H1 (cell line): ENCODE measurements at regions not wholly inside any gene's neighbourhood (a gene's known extent, or its start where the extent isn't known, plus 50 kb on each side); places are given as distances from the start of the nearest gene placed in this dataset.

Experiments used
- CTCF ChIA-PET: fragments of 300-600 bp; sonication (Branson Sonifier 250); formaldehyde crosslinking; loops from one replicate; lab custom pipeline; 2021; ENCODE audit not compliant: partially characterized antibody; lab: Charles Lee
- POLR2A ChIA-PET: fragments of 300-600 bp; sonication (Branson Sonifier 250); formaldehyde crosslinking; loops from one replicate; lab custom pipeline; 2021; ENCODE audit warnings: inconsistent platforms; ENCODE audit not compliant: partially characterized antibody; lab: Charles Lee
- DNase-seq, 2 experiments: peaks; one replicate each; pipeline versions ENCODE4 v3.0.0 to v3.0.0-alpha.2; 2010 to 2022; ENCODE audit warnings: low spot score in 2 of 2, low read depth in 1 of 2, mixed read lengths in 1 of 2
- FAIRE-seq: peaks from 2 replicates; lab custom pipeline; 2011; peaks lifted over from hg19 to GRCh38; lab: Jason Lieb, UNC
- H2AFZ ChIP-seq: 2 replicates; pipeline ENCODE4 v1.8.1; 2012; ENCODE audit warnings: low read length, inconsistent platforms
- H2AK5ac ChIP-seq: 2 replicates; pipeline ENCODE4 v1.6.1; 2013; ENCODE audit warnings: low read depth, low read length
- H2BK120ac ChIP-seq: replicated peaks from 2 replicates; pipeline ENCODE3; 2013; ENCODE audit warnings: low read depth, low read length, inconsistent platforms
- H2BK12ac ChIP-seq: 2 replicates; pipeline ENCODE4 v1.6.1; 2013; ENCODE audit warnings: low read depth, low read length
- H2BK15ac ChIP-seq: 2 replicates; pipeline ENCODE4 v1.6.1; 2013; ENCODE audit warnings: low read length
- H2BK20ac ChIP-seq: 2 replicates; pipeline ENCODE4 v1.6.1; 2013; ENCODE audit warnings: low read length
- H2BK5ac ChIP-seq: 2 replicates; pipeline ENCODE4 v1.6.1; 2013; ENCODE audit warnings: low read depth, low read length
- H3K14ac ChIP-seq: 2 replicates; pipeline ENCODE4 v1.6.1; 2013; ENCODE audit warnings: inconsistent platforms; ENCODE audit not compliant: insufficient read length
- H3K18ac ChIP-seq: 2 replicates; pipeline ENCODE4 v1.6.1; 2013; ENCODE audit warnings: low read length; ENCODE audit errors: extremely low read depth
- H3K23ac ChIP-seq: 2 replicates; pipeline ENCODE4 v1.6.1; 2013; ENCODE audit warnings: inconsistent platforms; ENCODE audit not compliant: insufficient read length
- H3K23me2 ChIP-seq: 2 replicates; pipeline ENCODE4 v1.6.1; 2013; ENCODE audit warnings: low read depth, low read length
- H3K27ac ChIP-seq: 2 replicates; pipeline ENCODE4 v1.6.1; 2011; ENCODE audit warnings: low read depth, low read length, inconsistent platforms
- H3K27me3 ChIP-seq, 4 experiments: replicated peaks in 1 of 4; 1 replicate in 1 of 4; 2 replicates in 3 of 4; pipeline versions ENCODE4 v1.6.1 to v1.8.1; 2011 to 2013; ENCODE audit warnings: low read length in 3 of 4, mild to moderate bottlenecking in 3 of 4, inconsistent platforms in 2 of 4, mixed read lengths in 2 of 4, moderate library complexity in 1 of 4; ENCODE audit not compliant: control insufficient read depth in 3 of 4, insufficient read depth in 3 of 4; ENCODE audit errors: extremely low read depth in 1 of 4
- H3K36me3 ChIP-seq, 4 experiments: 2 replicates each; pipeline versions ENCODE4 v1.6.1 to v1.8.1; 2011 to 2013; ENCODE audit warnings: mild to moderate bottlenecking in 4 of 4, low read length in 3 of 4, moderate library complexity in 2 of 4, control low read depth in 1 of 4, inconsistent platforms in 1 of 4; ENCODE audit not compliant: insufficient read depth in 4 of 4, control insufficient read depth in 2 of 4
- H3K4ac ChIP-seq: replicated peaks from 2 replicates; pipeline ENCODE3; 2013; ENCODE audit warnings: low read length, low read depth, mixed read lengths, inconsistent platforms; ENCODE audit not compliant: insufficient read length
- H3K4me1 ChIP-seq, 4 experiments: replicated peaks in 1 of 4; 1 replicate in 1 of 4; 2 replicates in 3 of 4; pipeline versions ENCODE4 v1.6.1 to v1.8.1; 2011 to 2013; ENCODE audit warnings: low read length in 3 of 4, inconsistent platforms in 2 of 4, mixed read lengths in 1 of 4; ENCODE audit not compliant: insufficient read depth in 4 of 4, control insufficient read depth in 3 of 4
- H3K4me2 ChIP-seq, 2 experiments: 2 replicates each; pipeline versions ENCODE4 v1.6.1 to v1.8.1; 2011 to 2013; ENCODE audit warnings: low read depth in 2 of 2, low read length in 2 of 2, control low read depth in 1 of 2, inconsistent platforms in 1 of 2, mild to moderate bottlenecking in 1 of 2; ENCODE audit not compliant: insufficient read depth in 1 of 2
- H3K4me3 ChIP-seq, 4 experiments: fragments of 200-600, 300-600 bp in 1 of 4; sonication (generic), shearing (Covaris generic), sonication (Bioruptor Twin) in 1 of 4; 2 replicates each; pipeline versions ENCODE4 v1.5.1 to v1.8.1; 2011 to 2016; ENCODE audit warnings: low read length in 4 of 4, low read depth in 3 of 4, control low read depth in 2 of 4, inconsistent platforms in 2 of 4, mild to moderate bottlenecking in 2 of 4, mixed read lengths in 1 of 4, moderate library complexity in 1 of 4; ENCODE audit not compliant: insufficient read depth in 2 of 4; ENCODE audit errors: extremely low read depth in 1 of 4
- H3K56ac ChIP-seq: replicated peaks from 2 replicates; pipeline ENCODE3; 2013; ENCODE audit warnings: low read depth, mild to moderate bottlenecking, mixed read lengths, low read length, inconsistent platforms; ENCODE audit not compliant: insufficient read length
- H3K79me1 ChIP-seq: 2 replicates; pipeline ENCODE4 v1.6.1; 2013; ENCODE audit warnings: low read depth, low read length, control low read depth
- H3K79me2 ChIP-seq, 2 experiments: 2 replicates each; pipeline versions ENCODE4 v1.6.1 to v1.8.1; 2012 to 2013; ENCODE audit warnings: low read length in 2 of 2, mild to moderate bottlenecking in 2 of 2, inconsistent platforms in 1 of 2; ENCODE audit not compliant: insufficient read depth in 2 of 2, control insufficient read depth in 1 of 2
- H3K9ac ChIP-seq, 4 experiments: replicated peaks in 1 of 4; 1 replicate in 1 of 4; 2 replicates in 3 of 4; pipeline versions ENCODE4 v1.6.1 to v1.8.1; 2011 to 2013; ENCODE audit warnings: low read depth in 3 of 4, low read length in 3 of 4, control low read depth in 2 of 4, mild to moderate bottlenecking in 2 of 4, moderate library complexity in 2 of 4, inconsistent platforms in 1 of 4; ENCODE audit errors: extremely low read depth in 1 of 4
- H3K9me3 ChIP-seq, 2 experiments: 2 replicates each; pipeline versions ENCODE4 v1.6.1 to v1.8.1; 2012 to 2013; ENCODE audit warnings: mild to moderate bottlenecking in 2 of 2, moderate library complexity in 2 of 2, control low read depth in 1 of 2, inconsistent platforms in 1 of 2, low read depth in 1 of 2, low read length in 1 of 2, mixed read lengths in 1 of 2; ENCODE audit not compliant: insufficient read depth in 2 of 2
- H4K20me1 ChIP-seq, 2 experiments: replicated peaks in 1 of 2; 2 replicates each; pipeline versions ENCODE3 to v1.8.1; 2011 to 2013; ENCODE audit warnings: inconsistent platforms in 2 of 2, low read length in 2 of 2, mild to moderate bottlenecking in 1 of 2; ENCODE audit not compliant: insufficient read depth in 2 of 2, control insufficient read depth in 1 of 2
- H4K5ac ChIP-seq: 2 replicates; pipeline ENCODE4 v1.6.1; 2013; ENCODE audit warnings: low read length, low read depth, mixed read lengths, inconsistent platforms; ENCODE audit not compliant: insufficient read length
- H4K8ac ChIP-seq: 2 replicates; pipeline ENCODE4 v1.8.0; 2013; ENCODE audit warnings: mild to moderate bottlenecking, moderate library complexity, low read length, inconsistent platforms; ENCODE audit not compliant: insufficient read depth; ENCODE audit errors: extremely low read depth
- H4K91ac ChIP-seq: replicated peaks from 2 replicates; pipeline ENCODE3; 2013; ENCODE audit warnings: low read length, mixed read lengths, inconsistent platforms; ENCODE audit not compliant: insufficient read length
- RXRA ChIP-seq: IDR thresholded peaks from 2 replicates; pipeline ENCODE4 v1.6.1; 2011; ENCODE audit warnings: low read depth, mild to moderate bottlenecking, low read length, moderate library complexity; ENCODE audit not compliant: insufficient read depth
- SAP30 ChIP-seq: fragments of 300-600 bp; sonication (generic); IDR thresholded peaks from 2 replicates; pipeline ENCODE4 v1.7.1; 2012; ENCODE audit warnings: low read length, moderate library complexity, mild to moderate bottlenecking, inconsistent platforms; ENCODE audit not compliant: insufficient read depth, insufficient replicate concordance
- WGBS, 2 experiments: shearing (Covaris generic) in 1 of 2; methylation state at CpG; one replicate each; pipeline versions ENCODE4 v1.1.6 to v1.1.7; 2013 to 2015; ENCODE audit warnings: low lambda C conversion rate in 2 of 2, mixed read lengths in 2 of 2, inconsistent platforms in 1 of 2, low coverage in 1 of 2, missing lambda C conversion rate in 1 of 2; ENCODE audit not compliant: insufficient replicate concordance in 2 of 2, insufficient coverage in 1 of 2, insufficient read length in 1 of 2; ENCODE audit errors: extremely low coverage in 1 of 2, missing lambda C conversion rate in 1 of 2; 5-methylcytosine and 5-hydroxymethylcytosine counted together

DNA sequence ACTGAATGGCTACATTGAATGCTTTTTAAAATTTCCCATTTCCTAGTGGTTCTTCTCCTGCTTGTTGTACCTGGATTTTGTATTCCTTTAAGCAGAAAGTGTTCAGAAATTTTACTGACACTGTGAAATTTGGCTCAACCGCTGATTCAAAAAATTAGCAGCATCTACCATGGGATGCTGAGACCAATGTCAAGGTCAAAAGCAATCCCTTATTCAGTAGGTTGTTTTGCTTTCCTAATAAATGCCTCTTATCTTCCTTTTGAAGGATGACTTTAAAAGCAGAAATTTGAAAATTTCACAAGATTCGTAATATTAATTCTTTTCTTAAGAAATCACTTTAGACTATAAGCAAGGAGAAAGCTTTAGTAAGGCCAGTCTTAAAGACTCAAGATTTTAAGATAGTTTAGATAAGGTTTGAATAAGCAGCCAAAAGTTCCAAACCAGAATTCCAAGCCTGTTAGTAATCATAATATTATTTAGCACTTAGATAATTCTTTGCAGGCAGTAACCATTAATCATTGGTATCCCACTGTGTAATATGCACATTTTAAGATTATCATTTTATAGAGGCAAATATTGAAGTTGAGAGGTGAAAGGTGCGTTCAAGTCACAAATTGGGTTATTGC is 508.8 kb downstream of the ANKRD50 start:
- POLR2A ChIA-PET, result no interaction called here
- no peak overlapping the region for H2BK15ac ChIP-seq
- H3K56ac ChIP-seq, result no peak overlapping the region
- H4K8ac ChIP-seq, result no peak overlapping the region
- H3K27me3 ChIP-seq, result no peaks in the 10 kb centered on the region
- no peak overlapping the region for H2AK5ac ChIP-seq
- no peak overlapping the region for H3K4ac ChIP-seq
- H2BK5ac ChIP-seq, result no peak overlapping the region
- H3K4me3 ChIP-seq, result no peak overlapping the region
- no peak overlapping the region for H3K18ac ChIP-seq
- no peak overlapping the region for H2AFZ ChIP-seq
- H2BK20ac ChIP-seq, result no peak overlapping the region
- H3K14ac ChIP-seq, result no peak overlapping the region
- no peaks in the 10 kb centered on the region for H3K79me1 ChIP-seq
- H3K9ac ChIP-seq, result no peak overlapping the region
- H2BK12ac ChIP-seq, result no peak overlapping the region
- no peak overlapping the region for H2BK120ac ChIP-seq
- no peaks in the 10 kb centered on the region for H3K36me3 ChIP-seq
- H3K23me2 ChIP-seq, result no peaks in the 10 kb centered on the region
- no peak overlapping the region for H4K91ac ChIP-seq
- H4K20me1 ChIP-seq, result no peaks in the 10 kb centered on the region
- no peak overlapping the region for H3K27ac ChIP-seq
- H3K4me2 ChIP-seq, result no peak overlapping the region
- no peak overlapping the region for H3K23ac ChIP-seq
- FAIRE-seq (no peak), DNase-seq (no peak)
- no peaks in the 10 kb centered on the region for H3K9me3 ChIP-seq
- CTCF ChIA-PET, result interaction anchor here (0.6 kb wide), 1 partner anchor 1108 kb away, joined by 3 read pairs; no protein-coding TSS in a partner anchor
- H4K5ac ChIP-seq, result no peak overlapping the region
- H3K4me1 ChIP-seq, result no peaks in the 10 kb centered on the region
- TF ChIP-seq RXRA (no peak), SAP30 (no peak)
- WGBS, 2 experiments, result 88% methylated on average over 3 of the region's 3 CpGs; no CpG with 5 or more reads in 1 of the 2 experiments
- H3K79me2 ChIP-seq, result no peaks in the 10 kb centered on the region
